ENCODE measurements at regions not wholly inside any gene's neighbourhood (a gene's known extent, or its start where the extent isn't known, plus 50 kb on each side); places are given as distances from the start of the nearest gene placed in this dataset.

- TF ChIP-seq, protein P1, sequence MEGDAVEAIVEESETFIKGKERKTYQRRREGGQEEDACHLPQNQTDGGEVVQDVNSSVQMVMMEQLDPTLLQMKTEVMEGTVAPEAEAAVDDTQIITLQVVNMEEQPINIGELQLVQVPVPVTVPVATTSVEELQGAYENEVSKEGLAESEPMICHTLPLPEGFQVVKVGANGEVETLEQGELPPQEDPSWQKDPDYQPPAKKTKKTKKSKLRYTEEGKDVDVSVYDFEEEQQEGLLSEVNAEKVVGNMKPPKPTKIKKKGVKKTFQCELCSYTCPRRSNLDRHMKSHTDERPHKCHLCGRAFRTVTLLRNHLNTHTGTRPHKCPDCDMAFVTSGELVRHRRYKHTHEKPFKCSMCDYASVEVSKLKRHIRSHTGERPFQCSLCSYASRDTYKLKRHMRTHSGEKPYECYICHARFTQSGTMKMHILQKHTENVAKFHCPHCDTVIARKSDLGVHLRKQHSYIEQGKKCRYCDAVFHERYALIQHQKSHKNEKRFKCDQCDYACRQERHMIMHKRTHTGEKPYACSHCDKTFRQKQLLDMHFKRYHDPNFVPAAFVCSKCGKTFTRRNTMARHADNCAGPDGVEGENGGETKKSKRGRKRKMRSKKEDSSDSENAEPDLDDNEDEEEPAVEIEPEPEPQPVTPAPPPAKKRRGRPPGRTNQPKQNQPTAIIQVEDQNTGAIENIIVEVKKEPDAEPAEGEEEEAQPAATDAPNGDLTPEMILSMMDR (IDR thresholded peaks at IDR 0.05; ENCODE audit: insufficient read depth, low read length, poor library complexity, severe bottlenecking), result no peak
- TF ChIP-seq EZH2phosphoT487 (conservative IDR thresholded peaks at IDR 0.05; ENCODE audit: low read length), result no peak
Measured at GRCh38 chr18:64749884-64750283, 601.0 kb upstream of the LINC00305 start.

All from SU-DHL-6 (cell line).